Bronchial epithelial cell (primary cell): ENCODE measurements at regions not wholly inside any gene's neighbourhood (a gene's known extent, or its start where the extent isn't known, plus 50 kb on each side); places are given as distances from the start of the nearest gene placed in this dataset.

Source experiments
- DNase-seq: peaks from one replicate; pipeline ENCODE4 v3.0.0-alpha.2; 2010; ENCODE audit warnings: low read depth
- FAIRE-seq: peaks from 2 replicates; lab custom pipeline; 2011; peaks lifted over from hg19 to GRCh38; lab: Jason Lieb, UNC
- H3K27me3 ChIP-seq: 2 replicates; pipeline ENCODE4 v1.5.1; 2011; ENCODE audit warnings: low read length; ENCODE audit not compliant: control insufficient read depth, insufficient read depth
- H3K36me3 ChIP-seq: 2 replicates; pipeline ENCODE4 v1.5.1; 2011; ENCODE audit warnings: low read length; ENCODE audit not compliant: control insufficient read depth, insufficient read depth
- H3K4me3 ChIP-seq: 2 replicates; pipeline ENCODE4 v1.5.1; 2011; ENCODE audit warnings: mild to moderate bottlenecking, low read depth, low read length, control low read depth
- CTCF ChIP-seq: IDR thresholded peaks from 2 replicates; pipeline ENCODE4 v1.5.1; 2011; ENCODE audit warnings: mild to moderate bottlenecking, moderate library complexity, low read length, control low read depth, inconsistent platforms; ENCODE audit not compliant: insufficient read depth, severe bottlenecking

- no peaks in the 10 kb centered on the region for H3K36me3 ChIP-seq
- DNase-seq (no peak), FAIRE-seq (no peak)
- H3K27me3 ChIP-seq, result no peaks in the 10 kb centered on the region
- no peak for TF ChIP-seq CTCF
- H3K4me3 ChIP-seq, result no peak overlapping the region
These were observed 99.6 kb upstream of the PRR23E start for GRCh38 chr3:127093312-127093711.

- H3K4me3 ChIP-seq, result no peak overlapping the region
- H3K36me3 ChIP-seq, result no peaks in the 10 kb centered on the region
- FAIRE-seq, result no peak
- no peak for TF ChIP-seq CTCF
- no peak for DNase-seq
- H3K27me3 ChIP-seq, result no peaks in the 10 kb centered on the region
These were observed 97.2 kb upstream of the PRR23E start for GRCh38 chr3:127095774-127096173.

GRCh38 chr3:127096256-127097071 lies 96.5 kb upstream of the PRR23E start:
- H3K4me3 ChIP-seq, result no peak overlapping the region
- peak; percentile 23 for FAIRE-seq

GRCh38 chr3:127097072-127097405 lies 95.9 kb upstream of the PRR23E start:
- DNase-seq (no peak), FAIRE-seq (no peak)
- no peaks in the 10 kb centered on the region for H3K27me3 ChIP-seq
- no peak overlapping the region for H3K4me3 ChIP-seq
- no peak for TF ChIP-seq CTCF
- H3K36me3 ChIP-seq, result no peaks in the 10 kb centered on the region

More at GRCh38 chr3:127096256-127097071, 96.5 kb upstream of the PRR23E start:
- no peak for DNase-seq
- no peak for TF ChIP-seq CTCF
- Histone ChIP-seq H3K36me3 (no peaks in the 10 kb centered on the region), H3K27me3 (no peaks in the 10 kb centered on the region)

GRCh38 chr3:127097481-127097880 lies 95.5 kb upstream of the PRR23E start:
- H3K4me3 ChIP-seq, result no peak overlapping the region
- no peaks in the 10 kb centered on the region for H3K36me3 ChIP-seq
- no peak for TF ChIP-seq CTCF
- DNase-seq (no peak), FAIRE-seq (no peak)
- H3K27me3 ChIP-seq, result no peaks in the 10 kb centered on the region

GRCh38 chr3:127099982-127100381 lies 92.9 kb upstream of the PRR23E start:
- Histone ChIP-seq H3K36me3 (no peaks in the 10 kb centered on the region), H3K27me3 (no peaks in the 10 kb centered on the region), H3K4me3 (no peak overlapping the region)
- FAIRE-seq (no peak), DNase-seq (no peak)
- no peak for TF ChIP-seq CTCF
